Sciatic nerve (tissue), 2 donors: ENCODE measurements at regions not wholly inside any gene's neighbourhood (a gene's known extent, or its start where the extent isn't known, plus 50 kb on each side); places are given as distances from the start of the nearest gene placed in this dataset.

Experiments
- ATAC-seq: fragments of 200-7000 bp; cut with Tn5 transposase; one replicate; pipeline ENCODE4 v1.9.1; 2020; ENCODE audit warnings: mild to moderate bottlenecking, moderate library complexity
- DNase-seq: peaks from one replicate; pipeline ENCODE4 v3.0.0-alpha.2; 2020; ENCODE audit warnings: low spot score
- intact Hi-C: fragments of 100-400 bp; cut with DNase I; formaldehyde crosslinking; loops from one replicate; pipeline ENCODE4 v1.14.2; 2022
- donor health status: DM: no; HTN: no; CAD: no.
- donor health status: DM: no; HTN: no; CAD: no.

DNA sequence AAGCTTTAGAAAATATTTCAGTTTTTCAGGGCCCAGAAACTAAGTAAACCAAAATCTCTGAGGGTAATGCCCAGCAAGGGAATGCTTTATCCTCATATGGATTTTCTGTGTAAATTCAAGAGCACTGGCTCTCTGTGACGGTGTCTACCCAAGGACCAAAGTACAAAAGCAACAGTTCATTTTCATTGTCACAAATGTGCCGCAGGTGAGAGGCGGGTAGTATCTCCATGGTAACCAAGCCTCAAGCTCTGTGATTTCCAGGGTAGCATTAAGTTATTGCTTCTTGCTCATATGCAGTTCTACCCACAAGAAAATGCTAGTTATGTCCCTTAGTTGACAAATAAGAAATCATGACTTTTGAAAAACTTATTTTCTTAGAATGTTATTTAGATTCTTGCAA lies 164.3 kb downstream of the MTRR start:
- intact Hi-C loops = no loop called here
- ATAC-seq (no peak), DNase-seq (no peak)

DNA sequence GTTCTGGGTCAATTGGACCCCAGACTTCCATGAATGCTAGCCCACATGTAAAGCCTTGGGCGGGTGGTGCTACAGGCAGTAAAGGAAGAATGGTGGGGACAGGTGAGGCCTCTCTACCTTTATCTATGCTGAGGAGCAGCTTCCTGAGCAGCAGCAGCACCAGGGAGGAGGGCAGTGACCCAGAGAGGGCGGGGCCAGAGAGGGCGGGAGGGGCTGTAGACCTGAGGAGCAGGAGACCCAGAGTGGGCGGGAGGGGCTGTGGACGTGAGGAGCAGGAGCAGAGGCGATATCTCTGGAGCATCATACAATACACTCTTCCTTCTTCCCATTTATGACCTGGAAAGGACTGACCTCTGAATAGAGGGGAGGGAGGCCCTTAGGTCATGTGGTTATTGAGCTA lies 165.9 kb downstream of the MTRR start:
- no peak for ATAC-seq
- DNase-seq = no peak
- intact Hi-C loops = no loop called here

DNA sequence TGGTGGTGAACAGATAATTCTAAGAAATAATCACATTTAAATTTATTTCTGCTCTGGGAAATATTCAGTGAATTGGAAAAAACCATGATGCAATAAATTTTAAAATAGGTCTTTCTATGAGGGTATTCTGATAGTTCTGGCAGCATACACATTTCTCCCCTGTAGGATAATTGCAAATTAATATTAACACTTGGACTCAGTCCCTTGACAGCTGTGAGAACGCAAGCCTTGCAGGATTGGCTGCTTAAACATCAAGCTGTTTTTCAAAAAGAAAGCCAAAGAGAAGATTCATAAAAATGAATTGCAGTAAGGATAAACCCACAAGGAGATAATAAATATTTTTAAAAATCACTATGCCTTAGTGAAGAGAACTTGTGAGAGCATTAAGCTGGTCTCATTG lies 180.0 kb downstream of the MTRR start:
- ATAC-seq (no peak), DNase-seq (no peak)
- intact Hi-C loops = no loop called here

DNA sequence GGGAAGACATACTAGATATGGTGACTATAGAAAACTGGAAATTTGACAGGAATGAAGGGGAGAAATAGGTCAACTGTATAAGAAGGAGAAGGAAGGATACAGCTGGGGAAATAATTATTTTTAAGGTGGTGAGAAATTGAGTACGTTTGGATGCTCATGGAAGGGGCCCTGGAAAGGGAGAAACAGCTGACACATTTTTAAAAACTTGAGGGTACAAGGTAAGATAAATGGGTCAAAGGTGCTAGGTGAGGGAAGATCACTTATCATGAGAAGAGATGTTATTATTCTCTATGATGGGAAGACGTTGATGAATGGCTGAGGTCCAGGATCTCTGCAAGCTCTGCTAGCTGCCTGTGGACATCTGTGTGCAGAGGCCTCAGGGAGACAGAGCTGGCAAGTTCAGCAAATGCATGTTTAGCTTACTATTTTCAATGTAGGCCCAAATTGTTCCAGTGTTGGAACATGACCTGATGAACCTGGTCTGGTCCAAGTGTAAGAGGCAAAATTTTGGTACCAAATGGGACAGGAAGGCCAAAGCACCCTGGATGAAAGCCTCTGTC lies 181.7 kb downstream of the MTRR start:
- DNase-seq (no peak), ATAC-seq (no peak)
- intact Hi-C loops = no loop called here

DNA sequence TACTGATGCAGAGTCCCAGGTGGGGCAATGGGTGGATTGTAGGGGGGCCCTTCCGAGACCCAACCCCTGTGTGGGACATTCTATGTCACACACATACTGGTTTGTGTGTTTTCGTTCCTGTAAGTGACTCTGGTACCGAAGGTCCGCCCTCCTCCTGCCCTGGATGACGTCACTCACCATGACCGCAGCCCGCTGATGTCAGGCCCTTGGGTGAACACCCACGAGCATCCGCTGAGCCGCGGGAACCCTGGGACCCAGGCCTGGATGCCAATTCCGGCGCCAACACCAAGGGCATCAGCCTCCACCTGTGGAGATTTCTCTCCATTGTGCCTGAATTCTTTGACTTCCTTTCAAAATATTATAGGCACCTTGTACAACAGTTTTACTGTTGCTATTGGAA lies 184.3 kb downstream of the MTRR start:
- intact Hi-C loops = no loop called here
- ATAC-seq (no peak), DNase-seq (no peak)

DNA sequence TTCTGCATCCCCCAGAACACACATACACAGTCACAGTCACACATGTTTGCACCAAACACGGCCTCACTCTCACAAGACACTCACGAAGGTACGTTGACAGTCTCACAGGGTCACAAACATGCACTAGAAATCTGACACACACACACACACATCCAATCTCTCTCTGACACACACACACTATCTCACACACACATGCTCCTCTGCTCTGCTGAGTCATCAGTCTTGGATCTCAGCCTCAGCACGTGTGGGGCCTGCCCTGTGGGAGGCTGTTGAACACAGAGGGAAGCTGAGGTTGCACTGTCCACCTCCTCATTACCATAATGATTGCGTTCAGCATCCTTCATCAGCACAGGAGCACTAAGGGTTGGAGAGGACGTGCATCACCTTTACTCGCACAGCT lies 188.8 kb downstream of the MTRR start:
- peak; percentile 85 for ATAC-seq
- no peak for DNase-seq
- intact Hi-C loops = no loop called here

DNA sequence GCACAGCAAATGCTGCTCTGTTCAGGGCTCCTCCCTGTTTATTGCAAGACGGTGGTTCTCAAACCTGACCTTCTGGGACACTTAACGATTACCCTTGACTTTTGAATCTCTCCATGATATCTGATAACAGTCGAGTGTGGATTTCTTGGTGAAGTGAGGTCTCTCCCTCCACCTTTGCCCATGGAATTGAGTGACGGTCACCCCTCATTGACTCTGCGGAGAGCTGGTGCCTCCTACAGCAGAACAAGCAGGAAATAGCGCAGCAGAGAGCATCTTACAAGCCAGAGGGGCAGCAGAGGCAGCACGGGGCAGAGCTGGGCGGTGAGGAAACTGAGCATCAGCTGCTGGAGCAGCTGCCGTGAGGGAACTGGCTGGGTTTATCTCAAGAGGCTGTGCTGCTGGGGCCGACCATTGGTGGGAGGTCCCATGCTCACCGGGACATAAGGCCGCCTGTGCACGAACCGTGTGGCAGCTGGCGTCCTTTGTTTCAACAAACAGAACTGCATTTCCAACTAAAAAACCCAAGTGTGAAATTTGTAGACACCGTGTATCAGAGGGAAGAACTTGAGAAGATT lies 189.8 kb downstream of the MTRR start:
- ATAC-seq (no peak), DNase-seq (no peak)
- intact Hi-C loops = no loop called here

DNA sequence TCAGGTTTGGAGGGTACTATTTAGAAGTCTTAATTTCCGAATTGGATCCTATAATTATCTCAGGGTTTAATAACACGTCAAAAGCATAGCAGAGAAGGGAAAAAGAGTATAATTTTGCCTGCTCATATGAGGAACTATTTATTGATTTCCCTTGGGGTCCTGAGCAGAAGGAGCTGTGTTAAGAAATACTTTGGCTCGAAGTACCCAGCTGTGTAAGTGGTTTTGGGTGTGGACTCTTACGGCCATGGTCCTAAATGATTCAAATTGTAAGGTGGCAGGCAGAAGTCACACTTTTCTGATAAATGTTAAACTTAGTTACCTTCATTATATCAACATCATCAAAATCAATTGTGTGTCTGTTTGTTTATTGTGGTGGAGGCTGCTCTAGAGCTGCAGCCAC lies 190.4 kb downstream of the MTRR start:
- DNase-seq = no peak
- peak; percentile 29 for ATAC-seq
- intact Hi-C loops = no loop called here

DNA sequence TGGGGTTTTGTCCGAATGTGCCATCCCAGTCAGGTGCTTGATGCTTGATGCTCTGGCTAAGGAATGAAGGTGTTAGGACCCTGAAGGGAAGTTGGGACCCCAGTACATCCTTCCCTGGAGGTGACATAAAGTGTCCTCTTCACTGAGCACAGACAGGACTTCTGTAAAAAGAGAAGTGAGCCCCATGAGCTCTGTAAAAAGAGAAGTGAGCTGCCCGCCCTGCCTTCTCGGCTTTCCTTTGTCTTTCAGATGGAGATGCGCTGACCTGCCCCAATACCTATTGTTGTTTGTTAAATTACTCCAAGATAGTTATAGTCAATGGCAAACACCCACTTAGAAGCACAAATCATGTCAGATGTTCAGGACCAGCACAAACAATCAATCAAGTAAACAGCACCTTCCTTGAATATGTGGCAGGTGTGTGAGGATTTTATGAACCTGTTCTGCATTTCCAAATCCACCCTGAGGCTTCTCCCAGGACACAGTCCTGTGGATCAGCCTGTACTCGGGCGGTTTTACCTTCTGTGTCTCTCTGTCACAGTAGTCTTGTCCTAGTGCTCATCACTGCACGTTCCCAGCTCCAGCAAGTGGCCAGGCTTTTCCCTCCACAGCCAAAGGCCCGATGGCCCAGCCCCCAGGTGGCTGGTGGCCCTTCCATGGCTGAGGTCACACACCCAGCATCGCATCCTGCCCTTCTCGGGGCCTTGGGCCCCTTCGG lies 191.4 kb downstream of the MTRR start:
- DNase-seq = no peak
- no peak for ATAC-seq
- intact Hi-C loops = no loop called here

DNA sequence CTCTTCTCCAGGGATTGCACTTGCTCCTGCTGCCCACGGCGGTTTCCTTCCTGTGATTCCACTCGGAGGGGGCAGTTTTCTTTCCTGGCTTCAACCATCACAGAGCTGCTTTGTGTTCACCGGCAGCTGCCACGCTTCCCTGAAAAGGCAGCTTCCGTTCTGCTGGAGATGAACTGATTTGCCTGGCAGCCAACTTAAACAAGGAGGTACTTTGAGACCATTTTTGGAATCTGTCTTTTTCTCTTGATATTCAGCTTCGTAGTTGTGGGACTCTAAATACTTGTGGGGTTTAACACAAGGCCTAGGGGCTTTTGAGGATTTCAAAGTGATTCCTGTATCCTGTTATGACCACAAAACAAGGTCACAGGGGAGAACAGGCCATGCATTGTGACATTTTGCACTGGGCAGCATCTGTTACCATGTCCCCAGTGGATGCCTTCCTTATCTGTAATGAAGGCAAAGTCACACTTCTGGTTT lies 192.0 kb downstream of the MTRR start:
- intact Hi-C loops = no loop called here
- DNase-seq (no peak), ATAC-seq (peak; percentile 77)

DNA sequence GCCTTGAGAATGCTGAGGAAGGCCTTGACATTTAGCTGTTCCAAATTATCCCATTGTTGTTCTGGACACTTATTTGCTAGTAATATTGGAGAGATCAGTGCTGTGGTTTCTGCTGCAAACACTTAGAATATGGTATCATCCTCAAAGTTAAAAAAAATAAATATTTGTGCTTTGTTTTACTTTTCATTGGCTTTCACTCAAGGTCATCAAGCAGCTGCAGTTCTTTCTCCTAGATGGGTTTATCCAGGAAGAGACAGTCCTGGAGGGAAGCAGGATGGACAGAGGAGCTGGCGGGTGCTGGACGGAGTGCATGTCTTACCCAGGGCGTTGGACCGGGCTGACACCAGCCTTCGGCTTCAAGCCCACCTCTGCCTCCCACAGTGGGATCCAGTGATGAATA lies 193.6 kb downstream of the MTRR start:
- intact Hi-C loops = no loop called here
- DNase-seq = no peak
- ATAC-seq = no peak

DNA sequence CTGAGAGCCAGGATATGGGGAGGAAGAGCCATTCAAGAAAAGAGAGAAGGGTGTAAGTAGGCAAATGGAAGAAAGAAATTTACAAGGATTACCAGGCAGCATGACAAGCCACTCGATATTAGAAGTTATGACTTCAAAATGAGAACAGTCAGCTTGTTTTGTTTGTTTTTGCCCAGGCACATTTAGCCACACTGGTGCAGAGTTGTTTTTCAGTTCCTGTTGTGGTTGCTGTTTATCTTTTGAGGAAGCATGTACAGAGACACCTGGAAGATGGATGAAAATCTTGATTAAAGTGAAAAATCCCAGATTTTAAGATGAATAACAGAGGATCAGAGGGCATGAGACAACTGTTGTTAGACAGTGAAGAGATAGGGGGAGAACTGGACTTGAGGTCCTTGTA lies 199.1 kb downstream of the MTRR start:
- ATAC-seq (no peak), DNase-seq (no peak)
- intact Hi-C loops = no loop called here

DNA sequence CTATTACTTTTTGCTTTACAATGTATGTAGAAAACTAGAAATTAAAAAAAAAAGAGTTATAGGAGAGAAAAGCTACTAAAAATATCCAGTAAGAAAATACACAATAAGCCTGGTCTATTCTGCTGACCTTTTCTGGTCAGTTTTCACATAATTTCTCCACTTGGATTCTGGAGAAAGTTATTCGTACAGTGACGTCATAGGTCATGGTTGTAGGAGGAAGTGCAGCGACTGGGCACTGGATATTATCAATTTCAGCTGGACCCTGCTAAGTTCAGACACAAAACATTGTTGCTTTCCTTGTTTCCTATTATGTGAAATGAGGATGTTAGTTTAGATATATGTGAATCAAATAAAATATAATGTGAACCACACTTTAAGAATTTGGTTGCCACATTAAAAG lies 201.2 kb downstream of the MTRR start:
- DNase-seq = no peak
- intact Hi-C loops = no loop called here
- no peak for ATAC-seq

DNA sequence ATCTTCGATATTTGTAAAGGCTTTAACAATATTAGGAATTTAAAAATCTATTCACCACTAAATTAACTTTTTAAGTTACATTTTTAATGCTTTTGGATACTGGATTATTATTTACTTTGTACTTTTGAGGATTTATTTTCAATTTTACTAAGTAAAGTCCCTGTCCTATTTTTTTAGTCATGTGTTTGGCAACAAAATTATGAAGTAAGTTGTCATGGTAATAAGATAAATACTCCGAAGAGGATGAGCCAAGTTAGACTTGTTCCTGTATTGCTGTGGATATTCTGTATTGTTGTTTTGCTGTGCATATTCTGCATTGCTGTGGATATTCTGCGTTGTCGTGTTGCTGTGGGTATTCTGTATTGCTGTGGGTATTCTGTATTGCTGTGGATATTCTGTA lies 210.1 kb downstream of the MTRR start:
- ATAC-seq = peak; percentile 41
- intact Hi-C loops = no loop called here

DNA sequence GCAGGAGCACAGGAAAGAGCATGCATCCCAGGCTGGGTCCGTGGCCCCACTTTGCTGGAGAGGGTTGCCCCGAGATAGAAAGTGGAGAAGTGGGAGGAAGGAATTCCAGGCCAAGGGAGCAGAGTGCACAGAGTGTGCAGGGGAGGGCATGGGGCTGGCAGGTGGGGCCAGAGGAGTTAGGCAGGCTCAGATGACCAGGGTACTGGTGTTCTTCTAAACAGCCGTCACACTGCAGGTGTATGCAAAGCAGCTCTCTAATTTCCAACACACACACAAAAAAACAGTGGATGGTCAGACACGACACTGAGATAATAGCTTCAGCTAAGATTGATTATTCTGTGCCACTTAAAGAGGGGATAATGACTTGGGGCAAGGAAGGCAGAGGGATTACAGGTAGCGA lies 212.2 kb downstream of the MTRR start:
- intact Hi-C loops = no loop called here
- no peak for DNase-seq
- peak; percentile 24 for ATAC-seq

More for the DNA sequence above, 210.1 kb downstream of the MTRR start:
- DNase-seq = no peak

DNA sequence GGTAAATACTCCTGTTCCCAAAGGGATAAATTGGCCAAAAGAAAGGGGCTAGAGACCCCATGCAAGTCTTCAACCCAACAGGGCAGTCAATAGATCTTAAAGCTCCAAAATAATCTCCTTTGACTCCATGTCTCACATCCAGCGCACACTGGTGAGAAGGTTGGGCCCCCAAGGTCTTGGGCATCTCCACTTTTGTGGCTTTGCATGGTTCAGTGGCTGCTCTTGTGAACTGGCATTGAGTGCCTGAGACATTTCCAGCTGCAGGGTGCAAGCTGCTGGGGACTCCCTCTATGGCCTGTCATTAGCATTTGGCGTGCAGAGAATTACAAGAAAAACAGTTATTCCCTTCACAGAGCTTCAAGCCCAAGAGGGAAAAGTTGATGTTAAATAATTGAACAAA lies 224.7 kb downstream of the MTRR start:
- intact Hi-C loops = no loop called here
- DNase-seq (no peak), ATAC-seq (no peak)

DNA sequence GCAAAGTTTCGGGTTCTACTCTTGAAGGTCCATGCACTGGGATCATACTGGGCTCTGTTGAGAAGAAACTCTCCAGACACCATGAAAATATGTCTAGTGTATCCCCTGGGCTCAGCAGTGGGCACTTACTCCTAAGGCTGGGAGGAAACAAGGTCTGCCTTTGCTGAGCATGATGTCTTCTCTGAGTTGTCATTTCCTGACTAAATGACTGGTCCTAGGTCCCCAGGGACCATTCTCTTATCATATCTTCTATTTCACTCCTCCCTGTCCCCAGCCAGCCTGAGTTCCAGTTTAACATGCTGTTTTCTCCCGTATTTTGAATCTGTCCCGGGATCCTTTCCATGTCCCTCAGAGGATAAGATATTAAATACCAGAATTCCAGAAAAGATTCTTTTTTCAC lies 225.4 kb downstream of the MTRR start:
- ATAC-seq = no peak
- intact Hi-C loops = no loop called here
- DNase-seq = no peak

DNA sequence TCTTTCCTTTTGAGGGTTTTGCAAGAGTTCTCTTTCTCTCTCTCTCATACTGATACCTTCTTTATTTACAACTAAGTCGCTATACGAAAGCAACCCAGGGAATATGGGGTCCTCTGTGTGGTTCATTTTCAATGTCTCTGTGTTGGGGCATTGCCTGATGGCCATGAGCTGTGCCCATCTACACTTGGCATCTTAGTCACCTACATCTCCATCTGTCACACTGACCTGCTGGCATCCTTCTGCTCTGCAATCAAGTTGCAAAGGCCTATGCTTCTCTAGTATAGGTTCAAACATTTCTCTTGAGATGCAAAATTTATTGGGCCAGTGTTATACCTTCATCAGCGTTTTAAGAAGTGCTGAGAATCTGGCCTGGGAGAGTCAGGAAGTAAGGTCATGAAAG lies 228.2 kb downstream of the MTRR start:
- no peak for ATAC-seq
- intact Hi-C loops = no loop called here
- DNase-seq = no peak

DNA sequence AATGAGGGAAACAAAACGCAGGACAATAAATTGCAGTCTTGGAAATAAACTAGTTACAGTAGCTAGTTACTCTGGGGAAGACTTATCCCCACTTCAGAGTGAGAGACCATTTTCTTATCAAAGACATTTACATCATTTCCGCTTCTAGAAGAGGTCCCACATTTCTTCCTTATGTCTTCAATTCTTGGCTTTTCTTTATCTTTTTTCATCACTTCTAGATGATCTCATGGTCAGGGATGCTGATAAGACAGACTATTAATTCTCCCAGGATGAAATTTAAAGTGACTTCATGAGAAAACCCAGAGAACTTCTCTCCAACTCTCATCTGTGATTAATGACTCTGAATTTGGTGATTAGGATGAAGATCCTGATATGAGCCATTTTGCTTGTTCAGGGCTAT lies 229.1 kb downstream of the MTRR start:
- intact Hi-C loops = no loop called here
- ATAC-seq (no peak), DNase-seq (no peak)

DNA sequence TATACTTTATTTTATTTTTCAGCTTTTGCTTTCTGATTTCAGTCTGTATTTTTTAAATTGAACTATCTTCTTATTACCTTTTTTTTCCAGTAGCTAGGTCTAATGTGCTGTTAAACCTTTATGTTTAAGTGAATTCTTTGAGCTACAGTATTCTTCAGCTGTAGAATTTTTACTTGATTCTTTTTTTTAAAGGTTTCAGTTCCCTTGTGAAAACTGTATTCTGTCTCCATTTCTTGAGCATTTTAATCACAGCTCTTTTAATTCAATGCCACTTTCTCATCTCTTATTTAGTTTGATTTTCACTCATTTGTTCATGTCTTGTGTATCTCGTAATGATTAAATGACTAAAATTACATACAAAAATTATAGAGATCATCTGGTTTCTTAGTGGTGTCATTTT lies 233.8 kb downstream of the MTRR start:
- DNase-seq = no peak
- intact Hi-C loops = no loop called here
- ATAC-seq = no peak
